ENCODE measurements at regions not wholly inside any gene's neighbourhood (a gene's known extent, or its start where the extent isn't known, plus 50 kb on each side); places are given as distances from the start of the nearest gene placed in this dataset.
A peak's percentile ranks its signal among the peaks of the same experiment; 100 is the strongest.
"Not testable (repeated sequence)": the region's sequence is repeated elsewhere in the genome, so short reads cannot be mapped to it uniquely, and the experiment has no call there.

DNA sequence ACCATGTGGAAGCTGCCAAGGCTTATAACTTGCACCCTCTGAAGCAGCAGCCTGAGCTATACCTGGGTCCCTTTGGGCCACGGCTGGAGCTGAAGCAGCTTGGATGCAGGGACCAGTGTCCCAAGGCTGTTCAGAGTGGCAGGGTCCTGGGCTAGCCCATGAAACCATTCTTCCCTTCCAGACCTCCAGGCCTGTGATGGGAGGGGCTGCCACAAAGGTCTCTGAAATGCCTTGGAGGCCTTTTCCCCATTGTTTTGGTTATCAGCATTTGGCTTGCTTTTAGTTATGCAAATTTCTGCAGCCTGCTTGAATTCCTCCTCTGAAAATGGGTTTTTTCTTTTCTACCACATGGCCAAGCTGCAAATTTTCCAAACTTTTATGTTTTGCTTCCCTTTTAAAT, 433.7 kb upstream of the ACO1 start:
- DNase-seq (ENCODE audit: low read depth in 4 of 4, low spot score in 3 of 4): no peak

DNA sequence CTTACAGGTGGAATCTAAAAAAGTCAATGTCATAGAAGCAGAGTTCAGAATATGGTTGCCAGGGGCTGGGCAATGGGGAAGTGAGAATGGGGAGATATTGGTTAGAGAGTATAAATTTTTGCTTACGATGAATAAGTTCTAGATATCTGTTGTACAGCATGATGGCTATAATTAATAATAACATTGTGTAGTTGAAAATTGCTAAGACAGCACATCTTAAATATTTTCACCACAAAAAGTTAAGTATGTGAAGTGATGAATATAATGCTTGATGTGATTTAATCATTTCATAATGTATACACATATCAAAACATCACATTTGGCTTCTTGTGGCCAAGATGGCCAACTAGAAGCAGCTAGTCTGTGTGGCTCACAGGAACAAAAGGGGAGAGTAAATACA, 425.9 kb upstream of the ACO1 start:
- DNase-seq (ENCODE audit: low read depth in 4 of 4, low spot score in 3 of 4): no peak

GRCh38 chr9:31969552-31969951, 414.9 kb upstream of the ACO1 start:
- DNase-seq (ENCODE audit: low read depth in 4 of 4, low spot score in 3 of 4): no peak

DNA sequence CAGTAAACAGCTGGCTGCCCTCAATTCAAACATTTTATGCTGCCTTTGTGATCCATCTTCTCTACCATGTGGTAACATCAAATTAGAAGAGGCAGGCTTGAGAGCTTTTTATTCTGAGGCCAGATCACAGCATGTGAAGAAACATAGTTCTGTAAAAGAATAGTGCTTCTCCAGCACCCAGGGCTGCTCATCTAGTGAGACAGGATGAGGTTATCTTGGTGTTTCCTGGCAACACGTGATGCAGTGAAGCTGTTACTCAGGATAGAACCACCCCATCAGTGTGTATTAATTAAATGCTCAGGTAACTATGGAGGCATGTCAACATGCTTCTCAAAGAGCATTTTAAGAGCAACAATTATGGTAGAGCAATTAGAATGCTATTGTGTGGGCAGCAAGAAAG, 400.5 kb upstream of the ACO1 start:
- peak in 2 of 4 donors; percentile 5 to 14 for DNase-seq (ENCODE audit: low read depth in 4 of 4, low spot score in 3 of 4)

GRCh38 chr9:31996331-31996730, 388.1 kb upstream of the ACO1 start:
- DNase-seq (ENCODE audit: low read depth in 4 of 4, low spot score in 3 of 4): no peak

- DNase-seq (ENCODE audit: low read depth in 4 of 4, low spot score in 3 of 4): no peak
These were observed 379.9 kb upstream of the ACO1 start for GRCh38 chr9:32004431-32005076.

- DNase-seq (ENCODE audit: low read depth in 4 of 4, low spot score in 3 of 4): no peak
These were observed 374.1 kb upstream of the ACO1 start for GRCh38 chr9:32010322-32010721.

- DNase-seq (ENCODE audit: low read depth in 4 of 4, low spot score in 3 of 4): no peak
These were observed 373.4 kb upstream of the ACO1 start for GRCh38 chr9:32011049-32011448.

DNA sequence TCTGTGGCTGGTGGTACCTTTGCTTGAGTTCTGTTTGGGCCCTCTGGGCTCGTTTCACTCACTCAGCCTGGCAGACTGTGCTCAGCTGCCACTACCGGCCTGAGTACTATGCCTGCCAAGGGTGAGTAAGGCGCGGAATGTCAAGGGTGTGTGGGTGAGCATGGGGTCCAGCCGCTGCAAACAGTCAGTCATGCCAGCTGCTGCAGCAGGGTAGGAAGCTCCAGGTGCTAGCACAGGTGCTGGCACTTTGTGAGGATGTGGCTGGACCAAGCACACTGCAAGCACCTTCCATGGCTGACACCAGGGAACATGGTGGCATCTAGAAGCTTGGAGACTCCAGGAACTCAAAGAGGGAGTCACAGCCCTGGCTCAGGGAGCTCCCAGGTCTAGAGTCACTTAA, 368.6 kb upstream of the ACO1 start:
- no peak for DNase-seq (ENCODE audit: low read depth in 4 of 4, low spot score in 3 of 4)

DNA sequence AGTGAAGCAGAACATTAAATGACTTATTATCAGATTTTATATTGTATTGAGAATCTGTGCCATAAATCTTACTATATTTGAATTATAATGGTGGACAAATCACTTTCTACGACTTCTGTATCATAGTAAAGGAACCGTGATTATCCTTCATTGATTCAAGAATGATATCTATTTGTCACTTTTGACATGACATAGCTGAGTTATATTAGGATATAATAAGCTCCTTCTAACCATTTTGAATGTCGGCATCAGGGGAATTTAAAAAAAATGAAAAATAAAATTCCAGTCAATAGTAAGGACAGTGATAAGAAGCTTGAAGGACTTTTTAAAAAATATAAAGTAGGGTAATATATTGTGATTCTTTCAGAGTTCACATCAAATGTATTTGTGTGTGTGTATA, 338.9 kb upstream of the ACO1 start:
- no peak for DNase-seq (ENCODE audit: low read depth in 4 of 4, low spot score in 3 of 4)

DNA sequence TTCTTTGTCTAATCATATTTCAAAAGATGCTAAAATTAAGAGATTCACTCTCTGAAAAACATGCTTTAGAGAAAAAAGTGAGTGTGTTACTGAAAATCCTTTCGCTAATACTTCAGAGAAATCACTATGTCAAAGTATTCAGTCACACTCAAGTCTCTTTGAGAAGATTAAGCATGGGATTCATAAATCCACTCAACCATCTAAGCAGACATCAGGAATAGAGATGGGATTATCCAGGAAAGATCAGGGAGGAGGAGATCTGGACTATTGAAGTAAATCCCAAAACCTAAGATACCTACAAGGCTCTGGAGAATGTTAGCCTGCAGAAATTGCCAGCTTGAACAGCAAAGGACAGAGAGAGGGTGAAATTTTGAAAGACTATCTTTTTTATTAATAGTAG, 317.2 kb upstream of the ACO1 start:
- no peak for DNase-seq (ENCODE audit: low read depth in 4 of 4, low spot score in 3 of 4)

GRCh38 chr9:32069169-32069813, 315.2 kb upstream of the ACO1 start:
- no peak for DNase-seq (ENCODE audit: low read depth in 4 of 4, low spot score in 3 of 4)

GRCh38 chr9:32069969-32070368, 314.5 kb upstream of the ACO1 start:
- no peak for DNase-seq (ENCODE audit: low read depth in 4 of 4, low spot score in 3 of 4)

GRCh38 chr9:32072570-32072969, 311.9 kb upstream of the ACO1 start:
- DNase-seq (ENCODE audit: low read depth in 4 of 4, low spot score in 3 of 4): no peak

DNA sequence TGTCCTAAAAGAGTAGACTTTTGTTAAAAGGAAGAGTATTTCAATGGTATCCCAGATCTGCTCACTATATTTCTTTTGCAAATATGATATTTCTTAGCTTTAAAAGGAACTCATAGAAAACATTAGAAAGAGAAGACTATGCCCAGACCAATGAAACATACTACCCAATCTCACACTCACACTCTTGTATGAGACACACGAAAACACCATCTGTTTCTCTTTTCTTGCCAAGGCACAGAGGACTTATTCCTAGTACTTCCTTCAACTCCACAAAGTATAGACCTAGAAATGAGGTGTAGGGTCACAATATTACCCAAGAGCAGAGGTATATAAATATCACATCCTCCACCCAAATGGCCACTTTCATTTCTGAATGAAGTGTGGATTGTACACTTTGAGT, 292.4 kb upstream of the ACO1 start:
- no peak for DNase-seq (ENCODE audit: low read depth in 4 of 4, low spot score in 3 of 4)

DNA sequence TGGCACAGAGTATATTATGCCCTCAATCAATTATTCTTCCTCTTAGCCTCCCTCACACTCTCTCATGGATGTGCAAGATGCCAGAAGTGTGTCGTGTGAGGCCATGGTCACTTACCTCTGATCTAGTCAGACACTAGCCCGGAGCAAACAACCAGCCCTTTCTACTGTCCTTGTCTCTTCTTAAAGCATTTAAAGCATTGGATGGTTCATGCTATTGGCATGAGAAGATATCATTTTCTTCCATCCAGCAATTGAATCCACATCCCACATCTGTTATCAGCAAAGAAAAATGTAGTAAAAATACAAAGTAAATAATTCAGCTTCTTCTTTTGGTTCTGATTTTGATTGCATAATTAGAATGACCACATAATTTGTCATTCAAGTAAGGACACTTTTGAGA, 267.2 kb upstream of the ACO1 start:
- no peak for DNase-seq (ENCODE audit: low read depth in 4 of 4, low spot score in 3 of 4)

- no peak for DNase-seq (ENCODE audit: low read depth in 4 of 4, low spot score in 3 of 4)
These were observed 255.9 kb upstream of the ACO1 start for GRCh38 chr9:32128546-32128945.

- not testable (repeated sequence) for DNase-seq (ENCODE audit: low read depth in 4 of 4, low spot score in 3 of 4)
These were observed 253.7 kb upstream of the ACO1 start for GRCh38 chr9:32130709-32131108.

DNA sequence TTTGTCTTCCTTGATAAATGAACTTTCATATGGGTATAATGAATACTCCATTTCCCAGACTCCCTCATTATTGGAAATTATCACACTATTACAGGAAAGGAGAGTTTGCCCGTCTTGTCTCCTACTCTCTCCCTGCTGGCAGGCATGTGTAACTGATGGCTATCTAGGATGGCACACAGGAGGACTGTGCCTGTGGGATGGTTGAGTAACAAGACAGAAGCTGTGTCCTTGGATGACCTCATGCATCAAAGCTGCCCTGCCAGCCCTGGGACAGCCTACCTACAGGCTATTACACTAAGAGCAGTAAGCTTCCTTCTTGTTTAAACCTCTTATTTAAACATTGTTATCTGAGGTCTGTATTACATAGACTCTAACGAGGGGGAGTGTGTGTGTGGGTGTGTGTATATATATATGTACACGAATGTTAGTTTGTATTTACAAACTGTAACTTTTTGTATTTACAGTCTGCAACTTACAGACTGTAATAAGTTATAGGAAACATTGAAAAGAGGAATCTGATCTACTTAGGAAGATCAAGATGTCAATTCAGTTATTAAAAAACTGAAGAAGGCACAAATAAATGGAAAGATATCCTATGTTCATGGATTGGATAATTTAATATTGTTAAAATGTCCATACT, 247.6 kb upstream of the ACO1 start:
- DNase-seq (ENCODE audit: low read depth in 4 of 4, low spot score in 3 of 4): no peak

GRCh38 chr9:32142074-32142473, 242.4 kb upstream of the ACO1 start:
- no peak for DNase-seq (ENCODE audit: low read depth in 4 of 4, low spot score in 3 of 4)

GRCh38 chr9:32148553-32148952, 235.9 kb upstream of the ACO1 start:
- DNase-seq (ENCODE audit: low read depth in 4 of 4, low spot score in 3 of 4): not testable (repeated sequence)

DNA sequence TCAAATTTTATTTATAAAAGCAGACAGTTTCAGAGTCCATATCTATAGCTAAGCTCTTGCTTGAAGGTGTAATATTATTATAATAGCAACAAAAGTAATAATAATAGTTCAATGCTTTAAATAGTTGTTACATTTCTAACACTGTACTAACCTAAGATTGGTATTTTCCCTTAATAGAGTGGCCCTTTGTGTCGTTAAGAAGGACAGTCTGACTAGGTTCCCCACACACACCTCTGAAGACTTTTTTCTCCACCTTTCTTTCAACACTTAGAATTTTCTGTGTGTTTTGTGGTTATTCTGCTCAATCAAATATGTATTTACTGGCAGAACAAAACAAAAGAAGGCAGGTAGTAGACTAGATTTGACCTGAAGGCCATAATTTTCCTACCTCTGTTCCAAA, 223.2 kb upstream of the ACO1 start:
- DNase-seq (ENCODE audit: low read depth in 4 of 4, low spot score in 3 of 4): no peak

Data from right renal pelvis (tissue), 4 donors.